Type B pancreatic cell (in vitro differentiated cells): ENCODE measurements at regions not wholly inside any gene's neighbourhood (a gene's known extent, or its start where the extent isn't known, plus 50 kb on each side); places are given as distances from the start of the nearest gene placed in this dataset.

Source experiments
- DNase-seq: peaks from one replicate; pipeline ENCODE4 v3.0.0; 2021; ENCODE audit warnings: mixed read lengths; ENCODE audit not compliant: unreplicated experiment; ENCODE audit errors: extremely low spot score
- H3K27ac Mint-ChIP-seq: 2 replicates; pipeline ENCODE4 v1.8.0; 2021; ENCODE audit warnings: mild to moderate bottlenecking, mixed read lengths
- H3K27me3 Mint-ChIP-seq: 2 replicates; pipeline ENCODE4 v1.8.0; 2021; ENCODE audit warnings: mixed read lengths
- H3K36me3 Mint-ChIP-seq: 2 replicates; pipeline ENCODE4 v1.8.0; 2021; ENCODE audit warnings: mixed read lengths
- H3K4me1 Mint-ChIP-seq: one replicate; pipeline ENCODE4 v1.8.0; 2021; ENCODE audit warnings: mixed read lengths; ENCODE audit not compliant: unreplicated experiment
- H3K4me3 Mint-ChIP-seq: 2 replicates; pipeline ENCODE4 v1.8.0; 2021; ENCODE audit warnings: mild to moderate bottlenecking, mixed read lengths
- H3K9me3 Mint-ChIP-seq: 2 replicates; pipeline ENCODE4 v1.8.0; 2021; ENCODE audit warnings: mixed read lengths
- TF ChIP-seq, protein P1 (sequence below): fragments of 200-600 bp; sonication (generic); conservative IDR thresholded peaks from 2 replicates; pipeline ENCODE4 v1.5.0; 2021; ENCODE audit warnings: antibody characterized with exemption, mild to moderate bottlenecking

DNA sequence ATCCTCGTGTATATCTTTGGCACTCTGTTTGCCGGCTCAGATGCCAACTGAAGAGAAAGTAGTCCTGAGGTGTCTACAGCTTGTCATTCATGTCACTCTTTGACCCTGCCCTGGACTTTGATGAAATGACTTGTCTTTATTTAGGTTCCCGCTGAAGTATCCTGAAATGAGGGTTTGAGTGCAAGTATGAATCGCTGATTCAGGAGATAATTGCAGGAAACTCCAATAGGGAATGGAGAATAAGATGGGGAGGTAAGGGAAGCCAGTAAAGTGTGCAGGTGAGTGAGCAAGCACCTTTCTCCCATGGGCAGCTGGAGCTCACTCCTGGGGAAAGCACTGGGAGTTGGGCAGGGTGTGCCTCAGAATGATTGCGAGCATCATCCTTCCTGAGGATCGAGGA, 50.3 kb upstream of the ZFR start:
- no peak overlapping the region for H3K27ac Mint-ChIP-seq
- H3K9me3 Mint-ChIP-seq = no peaks in the 10 kb centered on the region
- H3K4me1 Mint-ChIP-seq = peaks cover 11% of the 10 kb centered on the region
- DNase-seq = no peak
- peaks cover 13% of the 10 kb centered on the region for H3K27me3 Mint-ChIP-seq
- H3K4me3 Mint-ChIP-seq = no peak overlapping the region
- H3K36me3 Mint-ChIP-seq = no peaks in the 10 kb centered on the region
- TF ChIP-seq, protein P1, sequence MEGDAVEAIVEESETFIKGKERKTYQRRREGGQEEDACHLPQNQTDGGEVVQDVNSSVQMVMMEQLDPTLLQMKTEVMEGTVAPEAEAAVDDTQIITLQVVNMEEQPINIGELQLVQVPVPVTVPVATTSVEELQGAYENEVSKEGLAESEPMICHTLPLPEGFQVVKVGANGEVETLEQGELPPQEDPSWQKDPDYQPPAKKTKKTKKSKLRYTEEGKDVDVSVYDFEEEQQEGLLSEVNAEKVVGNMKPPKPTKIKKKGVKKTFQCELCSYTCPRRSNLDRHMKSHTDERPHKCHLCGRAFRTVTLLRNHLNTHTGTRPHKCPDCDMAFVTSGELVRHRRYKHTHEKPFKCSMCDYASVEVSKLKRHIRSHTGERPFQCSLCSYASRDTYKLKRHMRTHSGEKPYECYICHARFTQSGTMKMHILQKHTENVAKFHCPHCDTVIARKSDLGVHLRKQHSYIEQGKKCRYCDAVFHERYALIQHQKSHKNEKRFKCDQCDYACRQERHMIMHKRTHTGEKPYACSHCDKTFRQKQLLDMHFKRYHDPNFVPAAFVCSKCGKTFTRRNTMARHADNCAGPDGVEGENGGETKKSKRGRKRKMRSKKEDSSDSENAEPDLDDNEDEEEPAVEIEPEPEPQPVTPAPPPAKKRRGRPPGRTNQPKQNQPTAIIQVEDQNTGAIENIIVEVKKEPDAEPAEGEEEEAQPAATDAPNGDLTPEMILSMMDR = no peak
